Astrocyte of the cerebellum (primary cell): ENCODE measurements at regions not wholly inside any gene's neighbourhood (a gene's known extent, or its start where the extent isn't known, plus 50 kb on each side); places are given as distances from the start of the nearest gene placed in this dataset.
A peak's percentile ranks its signal among the peaks of the same experiment; 100 is the strongest.

Experiments used
- DNase-seq: peaks from one replicate; pipeline ENCODE4 v3.0.0-alpha.2; 2011; ENCODE audit warnings: low read depth
- H3K4me3 ChIP-seq: 2 replicates; pipeline ENCODE4 v1.5.1; 2011; ENCODE audit warnings: mild to moderate bottlenecking, low read depth, low read length, moderate library complexity
- CTCF ChIP-seq: IDR thresholded peaks from 2 replicates; pipeline ENCODE4 v1.5.1; 2012; ENCODE audit warnings: low read length, low read depth, moderate library complexity, mild to moderate bottlenecking; ENCODE audit errors: missing control alignments
- in situ Hi-C: cut with HindIII; loops from 2 replicates; pipeline ENCODE4 v1.10.0; 2017; ENCODE audit warnings: low sequenced_read_pairs

GRCh38 chr7:115136796-115137443 lies 215.0 kb downstream of the MDFIC start:
- no peak overlapping the region for H3K4me3 ChIP-seq
- in situ Hi-C loops, result no loop called here
- no peak for DNase-seq
- TF ChIP-seq CTCF, result no peak

GRCh38 chr7:115135769-115136410 lies 214.0 kb downstream of the MDFIC start:
- TF ChIP-seq CTCF, result no peak
- DNase-seq, result peak; percentile 40
- H3K4me3 ChIP-seq, result no peak overlapping the region
- in situ Hi-C loops, result no loop called here

- in situ Hi-C loops, result no loop called here
- DNase-seq, result no peak
- no peak for TF ChIP-seq CTCF
- no peak overlapping the region for H3K4me3 ChIP-seq
Measured at GRCh38 chr7:115135146-115135545, 213.3 kb downstream of the MDFIC start.

GRCh38 chr7:115133248-115133647 lies 211.4 kb downstream of the MDFIC start:
- DNase-seq, result no peak
- in situ Hi-C loops, result no loop called here
- no peak for TF ChIP-seq CTCF
- H3K4me3 ChIP-seq, result no peak overlapping the region

GRCh38 chr7:115132096-115132495 lies 210.2 kb downstream of the MDFIC start:
- in situ Hi-C loops, result no loop called here
- no peak for TF ChIP-seq CTCF
- DNase-seq, result no peak
- no peak overlapping the region for H3K4me3 ChIP-seq

- no peak for DNase-seq
- in situ Hi-C loops, result no loop called here
- no peak for TF ChIP-seq CTCF
- H3K4me3 ChIP-seq, result no peak overlapping the region
Measured at GRCh38 chr7:115128154-115128553, 206.3 kb downstream of the MDFIC start.
